ENCODE measurements at regions not wholly inside any gene's neighbourhood (a gene's known extent, or its start where the extent isn't known, plus 50 kb on each side); places are given as distances from the start of the nearest gene placed in this dataset.

DNA sequence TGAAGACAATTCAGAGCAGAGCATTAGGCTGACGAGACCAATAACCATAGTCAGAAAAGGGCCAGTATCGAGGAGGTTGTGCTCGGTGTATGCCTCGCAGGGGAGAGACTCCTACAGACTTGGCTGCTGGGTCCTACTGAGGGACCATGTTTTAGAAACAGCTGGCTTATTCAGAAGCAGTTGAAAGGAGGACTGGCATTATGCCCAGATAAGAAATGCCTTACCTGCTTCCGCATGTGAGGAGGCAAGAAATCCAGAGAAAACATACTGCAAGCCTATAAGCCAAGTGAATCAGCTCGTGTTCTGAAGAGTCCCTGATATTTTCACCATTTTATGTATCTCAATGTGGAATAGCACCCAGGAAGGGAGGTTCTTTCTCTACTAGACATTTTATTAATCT, 434.7 kb downstream of the GRB14 start:
- Histone ChIP-seq H3K9me3 (peaks cover 0 to 7% (median 0%) of the 10 kb centered on the region in 3 donors), H3K4me3 (no peak overlapping the region), H3K4me1 (no peaks in the 10 kb centered on the region), H3K27me3 (no peaks in the 10 kb centered on the region), H3K36me3 (no peaks in the 10 kb centered on the region), H3K27ac (no peak overlapping the region)
- no peak for TF ChIP-seq CTCF (IDR thresholded peaks at IDR 0.05)
- TF ChIP-seq POLR2AphosphoS5 (IDR thresholded peaks at IDR 0.05): no peak
- no peak for TF ChIP-seq EP300 (IDR thresholded peaks at IDR 0.05)
- TF ChIP-seq POLR2A (IDR thresholded peaks at IDR 0.05): no peak
- WGBS, 2 donors (ENCODE audit: low coverage in 1 of 2): 68 to 78% methylated on average over 5 to 6 of the region's 6 CpGs
- ATAC-seq: no peak

GRCh38 chr2:164182116-164182627, 439.1 kb downstream of the GRB14 start:
- TF ChIP-seq POLR2A (IDR thresholded peaks at IDR 0.05): no peak
- TF ChIP-seq EP300 (IDR thresholded peaks at IDR 0.05): no peak
- no peak for TF ChIP-seq POLR2AphosphoS5 (IDR thresholded peaks at IDR 0.05)
- no peak for TF ChIP-seq CTCF (IDR thresholded peaks at IDR 0.05)
- Histone ChIP-seq H3K4me3 (no peak overlapping the region), H3K27ac (no peak overlapping the region), H3K36me3 (no peaks in the 10 kb centered on the region), H3K4me1 (no peaks in the 10 kb centered on the region), H3K27me3 (no peaks in the 10 kb centered on the region), H3K9me3 (no peaks in the 10 kb centered on the region)
- no peak for ATAC-seq
- 51 to 58% methylated on average over 2 to 5 of the region's 5 CpGs for WGBS, 2 donors (ENCODE audit: low coverage in 1 of 2)

DNA sequence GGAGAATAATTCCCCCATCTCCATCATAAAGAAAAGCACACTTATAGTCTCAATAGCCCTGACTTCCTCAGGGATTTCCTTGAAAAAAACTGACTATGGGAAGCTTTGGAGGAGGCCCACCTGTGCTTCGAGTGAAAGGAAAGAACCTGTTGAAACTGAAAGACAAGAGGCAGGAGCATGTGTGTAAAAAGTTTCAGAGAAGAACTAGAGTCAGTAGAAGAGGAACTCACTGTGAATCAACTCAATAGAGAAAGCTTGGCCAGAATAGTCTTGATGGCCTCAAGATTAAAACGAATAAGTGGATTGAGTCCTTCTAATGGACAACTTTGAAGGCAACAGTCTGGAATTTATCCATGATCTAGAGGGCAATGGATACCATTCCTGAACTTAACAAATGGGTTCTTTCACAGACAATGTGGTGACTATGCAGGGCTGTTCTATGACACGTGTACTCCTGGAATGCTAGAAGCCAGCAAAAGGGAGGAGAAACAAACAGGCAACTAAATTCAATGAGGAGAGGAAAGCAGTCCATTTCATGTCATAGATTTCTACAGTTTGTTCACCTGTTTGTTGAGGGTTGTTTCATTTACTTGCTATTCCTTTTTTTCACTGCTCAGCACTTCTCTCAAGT, 442.3 kb downstream of the GRB14 start:
- peaks cover 0 to 23% (median 0%) of the 10 kb centered on the region in 3 donors for H3K9me3 ChIP-seq
- WGBS, 2 donors (ENCODE audit: low coverage in 1 of 2): 71 to 77% methylated on average over 3 of the region's 3 CpGs
- no peak for ATAC-seq
- H3K36me3 ChIP-seq: no peaks in the 10 kb centered on the region
- H3K27ac ChIP-seq: no peak overlapping the region
- no peaks in the 10 kb centered on the region for H3K4me1 ChIP-seq
- no peaks in the 10 kb centered on the region for H3K27me3 ChIP-seq
- no peak for TF ChIP-seq CTCF (IDR thresholded peaks at IDR 0.05)
- no peak for TF ChIP-seq EP300 (IDR thresholded peaks at IDR 0.05)
- TF ChIP-seq POLR2A (IDR thresholded peaks at IDR 0.05): no peak
- TF ChIP-seq POLR2AphosphoS5 (IDR thresholded peaks at IDR 0.05): no peak
- H3K4me3 ChIP-seq: no peak overlapping the region

- Histone ChIP-seq H3K9me3 (no peaks in the 10 kb centered on the region), H3K27me3 (no peaks in the 10 kb centered on the region), H3K4me3 (no peak overlapping the region), H3K4me1 (no peaks in the 10 kb centered on the region), H3K36me3 (no peaks in the 10 kb centered on the region), H3K27ac (no peak overlapping the region)
- no peak for ATAC-seq
- WGBS, 2 donors (ENCODE audit: low coverage in 1 of 2): 90 to 94% methylated on average over 4 of the region's 8 CpGs
- TF ChIP-seq CTCF (IDR thresholded peaks at IDR 0.05) (no peak), EP300 (IDR thresholded peaks at IDR 0.05) (no peak), POLR2A (IDR thresholded peaks at IDR 0.05) (no peak), POLR2AphosphoS5 (IDR thresholded peaks at IDR 0.05) (no peak)
Observed at GRCh38 chr2:164164602-164165001, 428.8 kb upstream of the FIGN start.

GRCh38 chr2:164155558-164155957, 419.8 kb upstream of the FIGN start:
- no peak for TF ChIP-seq CTCF (IDR thresholded peaks at IDR 0.05)
- TF ChIP-seq POLR2AphosphoS5 (IDR thresholded peaks at IDR 0.05): no peak
- TF ChIP-seq EP300 (IDR thresholded peaks at IDR 0.05): no peak
- TF ChIP-seq POLR2A (IDR thresholded peaks at IDR 0.05): no peak
- no peak for ATAC-seq

More at GRCh38 chr2:164155558-164155957, 419.8 kb upstream of the FIGN start:
- Histone ChIP-seq H3K4me1 (no peaks in the 10 kb centered on the region), H3K4me3 (no peak overlapping the region), H3K9me3 (no peaks in the 10 kb centered on the region), H3K27ac (no peak overlapping the region), H3K36me3 (no peaks in the 10 kb centered on the region), H3K27me3 (no peaks in the 10 kb centered on the region)

All from gastroesophageal sphincter (tissue), 4 donors.